IPS-18c (cell line): ENCODE measurements at regions not wholly inside any gene's neighbourhood (a gene's known extent, or its start where the extent isn't known, plus 50 kb on each side); places are given as distances from the start of the nearest gene placed in this dataset.

ENCODE experiments used
- H3K4me3 ChIP-seq: 2 replicates; pipeline ENCODE4 v1.7.0; 2013; ENCODE audit warnings: low read depth, mild to moderate bottlenecking, low read length, moderate library complexity; ENCODE audit not compliant: insufficient read depth
- H3K9me3 ChIP-seq: one replicate; pipeline ENCODE4 v1.6.1; 2013; ENCODE audit warnings: mild to moderate bottlenecking, low read length, moderate library complexity; ENCODE audit not compliant: control insufficient read depth, insufficient read depth

GRCh38 chr9:90446200-90446948 lies 196.2 kb downstream of the DIRAS2 start:
- H3K4me3 ChIP-seq: no peak overlapping the region
- no peaks in the 10 kb centered on the region for H3K9me3 ChIP-seq

GRCh38 chr9:90447773-90448172 lies 194.9 kb downstream of the DIRAS2 start:
- Histone ChIP-seq H3K4me3 (no peak overlapping the region), H3K9me3 (no peaks in the 10 kb centered on the region)

GRCh38 chr9:90449213-90449925 lies 193.3 kb downstream of the DIRAS2 start:
- H3K4me3 ChIP-seq: no peak overlapping the region
- H3K9me3 ChIP-seq: no peaks in the 10 kb centered on the region

GRCh38 chr9:90451804-90452203 lies 190.8 kb downstream of the DIRAS2 start:
- no peak overlapping the region for H3K4me3 ChIP-seq
- H3K9me3 ChIP-seq: peaks cover under 1% of the 10 kb centered on the region

GRCh38 chr9:90455316-90455715 lies 187.3 kb downstream of the DIRAS2 start:
- H3K4me3 ChIP-seq: no peak overlapping the region
- peaks cover 3% of the 10 kb centered on the region for H3K9me3 ChIP-seq

GRCh38 chr9:90457386-90458190 lies 185.0 kb downstream of the DIRAS2 start:
- peaks cover 3% of the 10 kb centered on the region for H3K9me3 ChIP-seq
- H3K4me3 ChIP-seq: no peak overlapping the region

- peaks cover 3% of the 10 kb centered on the region for H3K9me3 ChIP-seq
- no peak overlapping the region for H3K4me3 ChIP-seq
Measured at GRCh38 chr9:90458485-90458884, 184.1 kb downstream of the DIRAS2 start.

- H3K4me3 ChIP-seq: no peak overlapping the region
Measured at GRCh38 chr9:90459321-90459720, 183.3 kb downstream of the DIRAS2 start.

GRCh38 chr9:90460220-90460619 lies 182.4 kb downstream of the DIRAS2 start:
- H3K9me3 ChIP-seq: peaks cover 3% of the 10 kb centered on the region
- H3K4me3 ChIP-seq: no peak overlapping the region

More at GRCh38 chr9:90459321-90459720, 183.3 kb downstream of the DIRAS2 start:
- peaks cover 3% of the 10 kb centered on the region for H3K9me3 ChIP-seq

GRCh38 chr9:90464978-90465377 lies 177.6 kb downstream of the DIRAS2 start:
- H3K9me3 ChIP-seq: no peaks in the 10 kb centered on the region
- H3K4me3 ChIP-seq: no peak overlapping the region

GRCh38 chr9:90466441-90466840 lies 176.2 kb downstream of the DIRAS2 start:
- Histone ChIP-seq H3K4me3 (no peak overlapping the region), H3K9me3 (no peaks in the 10 kb centered on the region)

- H3K9me3 ChIP-seq: no peaks in the 10 kb centered on the region
- no peak overlapping the region for H3K4me3 ChIP-seq
Measured at GRCh38 chr9:90469435-90469834, 173.2 kb downstream of the DIRAS2 start.

GRCh38 chr9:90469865-90470387 lies 172.7 kb downstream of the DIRAS2 start:
- Histone ChIP-seq H3K4me3 (no peak overlapping the region), H3K9me3 (no peaks in the 10 kb centered on the region)

GRCh38 chr9:90476058-90476457 lies 166.6 kb downstream of the DIRAS2 start:
- Histone ChIP-seq H3K9me3 (no peaks in the 10 kb centered on the region), H3K4me3 (no peak overlapping the region)

GRCh38 chr9:90477535-90477934 lies 165.1 kb downstream of the DIRAS2 start:
- Histone ChIP-seq H3K4me3 (no peak overlapping the region), H3K9me3 (no peaks in the 10 kb centered on the region)

GRCh38 chr9:90478821-90479220 lies 163.8 kb downstream of the DIRAS2 start:
- Histone ChIP-seq H3K4me3 (no peak overlapping the region), H3K9me3 (no peaks in the 10 kb centered on the region)

GRCh38 chr9:90485028-90485427 lies 157.6 kb downstream of the DIRAS2 start:
- no peak overlapping the region for H3K4me3 ChIP-seq
- no peaks in the 10 kb centered on the region for H3K9me3 ChIP-seq
